Endothelial cell of hepatic sinusoid (primary cell): ENCODE measurements at regions not wholly inside any gene's neighbourhood (a gene's known extent, or its start where the extent isn't known, plus 50 kb on each side); places are given as distances from the start of the nearest gene placed in this dataset.
"Not testable (repeated sequence)": the region's sequence is repeated elsewhere in the genome, so short reads cannot be mapped to it uniquely, and the experiment has no call there.

Experiments used
- in situ Hi-C: cut with HindIII; loops from 2 replicates; pipeline ENCODE4 v1.10.0; 2017; ENCODE audit warnings: low sequenced_read_pairs

GRCh38 chr5:87762631-87763030 lies 349.9 kb upstream of the CCNH start:
- in situ Hi-C loops: no loop called here

DNA sequence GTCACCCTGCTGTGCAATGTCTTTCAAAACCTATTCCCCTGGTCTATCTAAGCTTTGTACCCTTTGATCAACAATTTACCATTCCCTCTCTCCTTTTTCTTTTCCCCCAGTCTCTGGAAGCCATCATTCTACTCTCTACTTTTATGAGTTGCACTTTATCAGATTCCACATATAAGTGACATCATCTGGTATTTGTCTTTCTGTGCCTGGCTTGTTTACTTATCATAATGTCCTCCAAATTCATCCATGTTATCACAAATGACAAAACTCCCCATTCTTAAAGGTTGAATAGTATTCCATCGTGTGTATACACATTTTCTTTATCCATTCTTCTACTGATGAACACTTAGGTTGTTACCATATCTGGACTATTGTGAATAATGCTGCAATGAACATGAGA lies 344.2 kb upstream of the CCNH start:
- in situ Hi-C loops: no loop called here

DNA sequence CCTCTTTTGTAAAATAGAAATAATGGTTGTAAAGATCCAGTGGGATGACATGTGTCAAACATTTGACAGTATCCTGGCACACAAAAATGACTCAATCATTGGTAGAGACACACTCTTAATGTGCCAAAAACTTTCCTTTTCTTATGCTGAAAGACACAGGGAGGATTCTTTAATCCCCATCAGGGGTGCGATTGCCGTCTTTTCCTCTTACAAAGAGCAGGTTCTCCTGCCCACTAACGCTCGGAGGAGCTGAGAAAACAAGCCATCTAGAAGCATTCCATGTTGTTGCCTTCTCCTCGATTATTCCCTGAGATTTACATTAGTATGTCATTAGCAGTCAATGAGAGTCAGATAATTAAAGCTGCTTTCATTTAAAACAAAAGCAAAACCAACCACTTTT lies 342.6 kb upstream of the CCNH start:
- in situ Hi-C loops: no loop called here

DNA sequence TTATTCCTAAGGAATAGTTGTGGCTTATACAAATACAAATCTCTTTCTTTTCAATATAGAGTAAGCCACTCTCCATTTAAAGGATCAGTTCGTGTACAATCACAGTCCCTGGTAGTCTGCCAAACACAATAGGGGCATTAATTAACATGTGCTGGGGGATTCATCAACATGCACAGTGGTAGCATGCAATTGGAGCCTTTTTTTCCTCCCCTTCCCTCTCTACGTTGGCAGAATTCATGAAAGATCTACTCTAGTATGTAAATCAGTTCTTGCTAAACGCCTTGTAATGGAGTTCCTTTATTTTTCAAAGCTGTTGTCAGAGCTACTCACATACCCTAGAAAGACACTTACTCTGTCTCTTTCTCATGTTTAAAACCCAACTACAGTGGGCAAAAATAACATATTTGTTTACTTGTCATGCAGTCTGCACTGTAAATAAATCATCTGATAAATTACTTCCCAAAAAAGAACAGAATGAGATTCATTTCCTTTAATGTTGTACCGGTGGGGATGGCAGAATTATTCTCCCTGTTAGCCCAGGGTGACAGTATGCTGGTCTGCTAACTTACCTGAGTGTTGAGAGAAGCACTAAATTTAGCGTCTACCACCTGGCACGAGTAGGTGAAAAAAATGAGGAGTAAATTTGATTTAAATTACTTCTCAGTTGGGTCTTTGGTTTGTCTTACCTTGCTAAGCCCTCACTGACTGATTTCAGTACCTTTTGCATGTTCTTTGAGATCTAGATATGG lies 341.5 kb upstream of the CCNH start:
- in situ Hi-C loops: no loop called here

GRCh38 chr5:87752362-87752761 lies 339.6 kb upstream of the CCNH start:
- in situ Hi-C loops: no loop called here

DNA sequence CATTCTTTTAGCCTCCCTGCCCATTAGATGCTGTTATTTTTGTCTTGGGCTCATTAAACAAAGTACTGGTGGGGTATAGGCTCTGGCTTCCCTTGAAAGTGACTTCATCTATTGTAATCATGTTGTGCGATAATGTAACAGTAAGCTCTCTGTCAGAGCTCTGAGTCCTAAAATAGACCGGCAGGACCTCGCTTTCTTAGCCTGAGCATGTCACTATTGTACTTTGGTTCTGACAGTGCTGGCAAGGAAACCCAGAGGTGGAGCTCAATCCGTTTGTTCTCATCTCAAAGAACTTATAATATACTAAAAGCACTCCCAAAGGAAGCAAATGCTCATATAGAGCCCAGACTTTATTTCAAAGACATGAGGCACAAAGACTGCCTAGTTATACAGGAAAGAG lies 339.1 kb upstream of the CCNH start:
- in situ Hi-C loops: no loop called here

DNA sequence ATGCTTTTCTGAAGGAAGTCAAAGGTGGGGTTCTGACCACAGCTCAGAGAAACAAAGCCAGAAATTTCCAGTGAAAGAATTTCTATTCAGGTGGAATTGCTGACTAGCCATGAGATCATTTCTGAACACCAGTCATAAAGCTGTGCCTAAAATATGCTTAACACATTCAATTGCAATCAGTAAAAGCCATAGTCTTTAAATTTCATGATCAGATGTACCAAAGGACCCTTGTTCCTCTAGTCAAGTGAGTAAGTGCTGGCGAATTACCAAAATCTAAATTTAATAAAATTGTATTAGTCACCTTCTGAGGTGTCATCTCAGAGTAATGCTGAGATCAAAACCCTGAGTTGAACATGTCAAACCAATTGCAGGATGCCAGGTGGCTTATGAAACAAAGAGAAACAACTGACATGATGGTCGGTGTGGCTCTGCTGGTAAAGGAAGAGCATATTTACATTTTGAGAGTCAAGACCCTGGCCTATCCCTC lies 334.2 kb upstream of the CCNH start:
- in situ Hi-C loops: no loop called here

DNA sequence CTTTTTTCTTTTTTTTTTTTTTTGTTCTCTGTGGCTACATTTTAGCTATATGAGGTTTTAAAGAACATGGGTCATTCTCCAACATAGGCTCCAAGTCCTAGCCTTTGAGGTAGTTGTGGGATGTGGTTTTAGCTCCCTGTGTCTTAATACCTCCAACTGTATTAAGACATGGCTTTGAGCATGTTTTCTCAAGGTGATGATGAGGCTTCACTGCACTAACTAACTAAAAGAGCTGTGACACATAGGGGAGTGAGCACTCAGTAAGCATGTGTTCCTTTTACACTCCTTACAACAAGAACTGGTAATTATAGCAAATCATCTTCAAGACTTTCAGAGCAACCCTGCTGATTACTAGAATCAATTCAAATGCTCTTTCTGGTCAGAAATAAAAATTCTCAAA lies 333.6 kb upstream of the CCNH start:
- in situ Hi-C loops: no loop called here

DNA sequence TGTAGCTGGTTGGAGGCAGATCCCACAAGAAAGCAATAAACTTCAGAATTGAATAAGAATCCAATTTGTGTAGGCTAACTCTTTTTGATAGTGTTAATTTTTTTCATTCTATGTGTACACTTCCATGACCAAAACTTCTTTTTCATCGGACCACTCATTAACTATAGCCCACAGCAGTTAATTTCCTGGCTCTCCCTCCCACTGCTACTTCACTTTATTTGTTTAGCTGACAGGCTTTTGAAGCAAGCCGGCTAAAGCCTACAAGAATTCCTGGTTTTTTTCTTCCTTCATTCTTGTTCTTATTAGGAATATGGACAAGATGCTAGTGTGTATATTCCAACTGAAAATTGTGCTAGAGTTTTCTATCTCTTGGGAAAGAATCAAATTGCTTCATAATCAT lies 329.2 kb upstream of the CCNH start:
- in situ Hi-C loops: no loop called here

- in situ Hi-C loops: no loop called here
Measured at GRCh38 chr5:87735923-87736322, 323.2 kb upstream of the CCNH start.

DNA sequence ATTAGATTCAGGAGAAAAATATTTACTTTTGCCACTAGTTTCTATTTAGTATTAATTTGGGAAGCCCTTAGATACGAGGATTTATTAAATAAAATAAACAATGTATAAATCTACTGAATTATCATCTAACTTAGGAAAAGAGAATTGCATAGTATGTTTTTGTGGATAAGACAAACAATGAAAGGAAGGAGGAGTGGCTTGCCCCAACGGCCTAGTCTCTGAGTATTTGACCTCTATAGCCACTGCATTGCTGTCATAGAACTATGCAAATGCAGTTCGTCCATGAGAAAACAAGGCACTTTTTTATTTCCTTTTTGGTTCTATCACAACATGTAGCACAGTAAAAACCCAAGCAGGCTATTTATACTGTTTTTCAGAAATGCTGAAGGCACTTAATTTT lies 321.2 kb upstream of the CCNH start:
- in situ Hi-C loops: no loop called here

DNA sequence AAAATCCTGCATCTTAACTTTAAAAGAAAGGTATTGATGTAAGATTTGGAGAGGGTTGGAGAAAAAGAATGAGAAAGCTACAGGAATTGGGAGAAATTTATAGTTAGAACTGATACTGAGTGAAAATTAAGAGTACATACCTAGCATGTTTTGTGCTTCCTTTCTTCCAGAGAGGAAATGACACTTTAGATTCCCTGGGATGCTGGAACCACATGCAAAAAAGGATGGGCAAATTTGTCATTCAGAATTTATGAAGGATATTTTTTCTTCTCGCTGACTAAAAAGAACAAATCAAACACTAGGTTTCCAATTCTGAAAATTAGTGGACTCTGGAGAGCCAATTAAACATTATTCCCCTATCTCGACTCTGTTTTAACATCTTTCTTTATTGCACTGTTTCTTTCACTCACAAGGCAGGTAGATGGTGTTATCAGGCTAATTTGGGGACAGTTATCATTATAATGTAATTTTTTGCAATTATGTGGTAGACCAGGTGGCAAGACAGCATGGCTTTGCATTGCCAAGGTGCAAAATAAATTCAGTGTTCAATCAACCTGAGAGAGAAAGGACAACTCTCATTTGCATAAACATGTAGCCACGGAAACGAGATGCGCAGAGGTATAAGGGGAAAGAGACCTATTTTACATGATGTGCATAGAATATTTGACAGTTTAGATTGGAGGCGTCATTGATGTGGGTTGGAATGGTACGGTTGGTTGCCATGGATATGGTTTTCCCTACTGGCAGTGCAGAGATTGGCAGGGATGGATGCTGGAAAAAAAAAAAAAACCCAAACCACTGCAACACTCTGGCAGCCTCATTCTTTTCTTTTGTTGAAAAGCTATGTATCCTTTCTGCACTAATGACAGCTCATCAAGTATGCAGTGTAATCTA lies 320.4 kb upstream of the CCNH start:
- in situ Hi-C loops: no loop called here

DNA sequence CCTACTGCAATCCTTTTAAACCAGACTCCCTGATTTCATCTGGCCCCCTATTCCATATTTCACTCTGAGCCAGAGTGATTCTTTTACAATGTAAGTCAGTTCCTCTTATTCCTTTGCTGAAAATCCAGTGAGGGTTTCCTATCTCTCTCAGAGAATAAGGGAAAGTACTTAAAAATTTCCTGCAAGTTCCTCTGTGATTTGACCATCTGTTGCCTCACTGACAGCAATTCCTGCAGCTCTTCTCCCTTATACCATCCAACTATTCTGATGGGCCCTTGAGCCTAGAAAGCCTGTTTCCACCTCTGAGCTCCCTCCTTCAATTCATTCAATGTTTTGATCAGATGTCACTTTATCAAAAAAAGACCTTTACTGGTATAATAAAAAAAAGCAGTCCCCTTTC lies 317.1 kb upstream of the CCNH start:
- in situ Hi-C loops: no loop called here

DNA sequence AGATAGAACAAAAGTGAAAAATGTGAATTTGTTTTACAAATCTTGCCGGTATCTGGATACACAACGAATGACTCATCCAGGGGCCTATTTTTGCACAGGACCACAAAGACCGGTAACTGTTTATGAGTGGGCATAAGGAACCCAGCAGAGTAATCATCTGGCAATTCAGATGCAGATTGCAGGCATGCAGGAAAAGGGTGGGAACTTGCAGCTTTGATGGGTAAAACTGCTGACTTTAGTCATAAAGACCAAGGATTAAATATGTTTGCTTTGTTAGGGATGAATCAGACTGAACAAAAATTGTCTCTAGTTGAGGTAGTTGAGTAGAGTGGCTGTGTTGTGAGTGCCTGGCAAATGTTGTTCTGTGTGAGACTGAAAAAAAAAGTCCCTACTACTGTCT lies 309.6 kb upstream of the CCNH start:
- in situ Hi-C loops: no loop called here

GRCh38 chr5:87718224-87718925 lies 305.6 kb upstream of the CCNH start:
- in situ Hi-C loops: not testable (repeated sequence)

DNA sequence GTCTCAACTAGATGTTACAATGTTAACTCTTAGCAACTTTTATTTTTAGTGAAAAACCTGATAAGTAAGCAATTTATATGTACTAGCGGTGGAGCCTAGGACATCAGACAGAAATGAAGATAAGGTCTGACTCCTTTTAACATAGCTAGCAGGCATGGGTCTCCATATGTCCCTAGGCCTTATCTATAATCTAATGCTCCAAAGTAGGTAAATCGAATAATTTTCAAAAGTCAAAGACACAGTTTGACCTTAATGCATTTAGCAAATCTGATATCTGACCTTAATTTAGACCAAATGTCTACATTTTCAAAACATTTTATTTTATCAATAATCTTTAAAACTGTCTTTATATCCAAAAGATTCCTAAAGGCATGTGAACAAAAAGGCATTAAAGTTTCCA lies 305.0 kb upstream of the CCNH start:
- in situ Hi-C loops: no loop called here

DNA sequence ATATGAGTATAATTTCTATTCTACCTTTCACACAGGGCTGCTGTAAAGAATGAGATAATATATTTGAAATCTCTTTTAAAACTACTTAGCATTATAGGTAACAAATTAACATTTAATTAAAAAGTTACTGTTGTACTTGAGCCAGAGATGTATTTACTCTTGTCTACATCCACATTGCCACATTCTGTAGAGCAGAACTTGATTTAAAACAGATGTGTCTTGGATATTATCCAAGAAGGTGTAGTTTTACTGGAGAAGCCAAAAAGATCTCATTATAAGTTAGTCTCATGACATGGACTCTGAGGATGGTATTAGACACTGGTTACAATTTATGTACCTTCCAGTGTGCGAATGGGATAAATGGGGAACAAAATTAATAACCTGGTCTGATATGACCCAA lies 293.1 kb upstream of the CCNH start:
- in situ Hi-C loops: no loop called here

- in situ Hi-C loops: no loop called here
Measured at GRCh38 chr5:87686975-87687374, 274.2 kb upstream of the CCNH start.

- in situ Hi-C loops: no loop called here
Measured at GRCh38 chr5:87686018-87686417, 273.3 kb upstream of the CCNH start.

DNA sequence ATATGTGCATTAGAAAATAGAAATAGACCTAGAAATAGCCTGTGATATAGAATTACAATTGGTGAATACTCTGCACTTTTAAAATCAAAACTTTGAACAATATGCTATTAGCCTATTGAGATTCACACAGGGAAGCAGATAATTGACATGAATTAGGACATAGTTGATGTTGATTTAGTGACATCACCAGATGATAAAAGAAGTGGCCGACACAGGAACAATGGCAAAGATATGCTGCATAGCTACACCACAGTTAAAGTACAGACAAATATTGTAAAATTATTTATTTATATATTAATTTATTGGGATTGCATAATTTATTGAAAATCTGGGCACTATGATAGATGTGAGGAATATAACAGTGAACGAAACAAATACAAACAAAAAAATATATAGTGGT lies 261.5 kb upstream of the CCNH start:
- in situ Hi-C loops: no loop called here

- in situ Hi-C loops: no loop called here
Measured at GRCh38 chr5:87671146-87671545, 258.4 kb upstream of the CCNH start.

- in situ Hi-C loops: no loop called here
Measured at GRCh38 chr5:87665166-87665565, 252.4 kb upstream of the CCNH start.
